T-helper 22 cell (primary cell): ENCODE measurements at regions not wholly inside any gene's neighbourhood (a gene's known extent, or its start where the extent isn't known, plus 50 kb on each side); places are given as distances from the start of the nearest gene placed in this dataset.
"Not testable (repeated sequence)": the region's sequence is repeated elsewhere in the genome, so short reads cannot be mapped to it uniquely, and the experiment has no call there.

Source experiments
- DNase-seq: peaks from one replicate; pipeline ENCODE4 v3.0.0-alpha.2; 2020; ENCODE audit warnings: low read depth

GRCh38 chr11:88061111-88061510 lies 114.1 kb downstream of the RAB38 start:
- DNase-seq: no peak

- no peak for DNase-seq
Observed at GRCh38 chr11:88059326-88059725, 115.9 kb downstream of the RAB38 start.

GRCh38 chr11:88051396-88051795 lies 123.8 kb downstream of the RAB38 start:
- DNase-seq: no peak

GRCh38 chr11:88050247-88050646 lies 125.0 kb downstream of the RAB38 start:
- DNase-seq: no peak

GRCh38 chr11:88045288-88045687 lies 130.0 kb downstream of the RAB38 start:
- not testable (repeated sequence) for DNase-seq

GRCh38 chr11:88044658-88045057 lies 130.6 kb downstream of the RAB38 start:
- DNase-seq: not testable (repeated sequence)

GRCh38 chr11:88043149-88043548 lies 132.1 kb downstream of the RAB38 start:
- DNase-seq: no peak

- no peak for DNase-seq
Observed at GRCh38 chr11:88042647-88043046, 132.6 kb downstream of the RAB38 start.

GRCh38 chr11:88042238-88042637 lies 133.0 kb downstream of the RAB38 start:
- no peak for DNase-seq

- DNase-seq: no peak
Observed at GRCh38 chr11:88041679-88042078, 133.6 kb downstream of the RAB38 start.

- DNase-seq: no peak
Observed at GRCh38 chr11:88040148-88040496, 135.1 kb downstream of the RAB38 start.

- DNase-seq: no peak
Observed at GRCh38 chr11:88039476-88040147, 135.6 kb downstream of the RAB38 start.

GRCh38 chr11:88038063-88038462 lies 137.2 kb downstream of the RAB38 start:
- DNase-seq: no peak

- no peak for DNase-seq
Observed at GRCh38 chr11:88036701-88037100, 138.5 kb downstream of the RAB38 start.

GRCh38 chr11:88035271-88035670 lies 140.0 kb downstream of the RAB38 start:
- DNase-seq: no peak

- DNase-seq: no peak
Observed at GRCh38 chr11:88017666-88018065, 157.6 kb downstream of the RAB38 start.

GRCh38 chr11:88016392-88017170 lies 158.7 kb downstream of the RAB38 start:
- peak; percentile 1 for DNase-seq

- DNase-seq: no peak
Observed at GRCh38 chr11:88015170-88015569, 160.1 kb downstream of the RAB38 start.

- DNase-seq: no peak
Observed at GRCh38 chr11:88013508-88014065, 161.7 kb downstream of the RAB38 start.

GRCh38 chr11:88012456-88012855 lies 162.8 kb downstream of the RAB38 start:
- DNase-seq: no peak

- no peak for DNase-seq
Observed at GRCh38 chr11:87976009-87976408, 199.2 kb downstream of the RAB38 start.

- DNase-seq: no peak
Observed at GRCh38 chr11:87974797-87975196, 200.4 kb downstream of the RAB38 start.

GRCh38 chr11:87972133-87972532 lies 203.1 kb downstream of the RAB38 start:
- DNase-seq: no peak
